Panc1 (cell line): ENCODE measurements at regions not wholly inside any gene's neighbourhood (a gene's known extent, or its start where the extent isn't known, plus 50 kb on each side); places are given as distances from the start of the nearest gene placed in this dataset.

ENCODE experiments used
- SIN3A ChIP-seq: IDR thresholded peaks from 2 replicates; pipeline ENCODE4 v1.6.1; 2012; ENCODE audit warnings: low read depth, mild to moderate bottlenecking, low read length, moderate library complexity, borderline replicate concordance; ENCODE audit not compliant: insufficient read depth
- TCF7L2 ChIP-seq: IDR thresholded peaks from 2 replicates; pipeline ENCODE4 v1.6.1; 2011; ENCODE audit warnings: mild to moderate bottlenecking, low read depth, low read length, inconsistent platforms
- TF ChIP-seq, protein P1 (sequence below), 2 experiments: IDR thresholded peaks; 2 replicates each; pipeline ENCODE4 v1.6.1; 2011 to 2012; ENCODE audit warnings: low read depth in 2 of 2, control low read depth in 1 of 2, low read length in 1 of 2, mild to moderate bottlenecking in 1 of 2, moderate library complexity in 1 of 2; ENCODE audit not compliant: insufficient read depth in 1 of 2
- TF ChIP-seq, protein P2 (sequence below): fragments of 450-650 bp; IDR thresholded peaks from 2 replicates; pipeline ENCODE4 v1.5.1; 2017; ENCODE audit warnings: mild to moderate bottlenecking

DNA sequence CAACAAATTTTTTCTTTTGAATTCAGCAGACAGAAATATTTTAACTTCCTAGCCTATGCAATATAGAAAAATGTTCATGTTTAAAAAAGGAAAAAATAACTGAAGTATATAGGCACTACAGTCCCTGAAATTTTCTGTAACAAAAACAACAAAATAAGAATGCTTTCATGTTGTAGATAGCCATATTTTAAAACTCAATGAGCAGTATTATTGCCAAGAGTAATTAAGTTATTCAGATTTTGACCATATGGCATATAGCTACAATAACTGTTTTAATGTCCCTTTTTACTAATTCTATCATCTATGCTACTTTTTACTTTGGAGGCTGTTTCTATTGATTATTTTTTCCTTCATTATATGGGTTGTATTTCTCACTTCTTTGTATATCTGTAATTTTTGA lies 283.3 kb upstream of the RIMS1 start:
- TF ChIP-seq, protein P1, sequence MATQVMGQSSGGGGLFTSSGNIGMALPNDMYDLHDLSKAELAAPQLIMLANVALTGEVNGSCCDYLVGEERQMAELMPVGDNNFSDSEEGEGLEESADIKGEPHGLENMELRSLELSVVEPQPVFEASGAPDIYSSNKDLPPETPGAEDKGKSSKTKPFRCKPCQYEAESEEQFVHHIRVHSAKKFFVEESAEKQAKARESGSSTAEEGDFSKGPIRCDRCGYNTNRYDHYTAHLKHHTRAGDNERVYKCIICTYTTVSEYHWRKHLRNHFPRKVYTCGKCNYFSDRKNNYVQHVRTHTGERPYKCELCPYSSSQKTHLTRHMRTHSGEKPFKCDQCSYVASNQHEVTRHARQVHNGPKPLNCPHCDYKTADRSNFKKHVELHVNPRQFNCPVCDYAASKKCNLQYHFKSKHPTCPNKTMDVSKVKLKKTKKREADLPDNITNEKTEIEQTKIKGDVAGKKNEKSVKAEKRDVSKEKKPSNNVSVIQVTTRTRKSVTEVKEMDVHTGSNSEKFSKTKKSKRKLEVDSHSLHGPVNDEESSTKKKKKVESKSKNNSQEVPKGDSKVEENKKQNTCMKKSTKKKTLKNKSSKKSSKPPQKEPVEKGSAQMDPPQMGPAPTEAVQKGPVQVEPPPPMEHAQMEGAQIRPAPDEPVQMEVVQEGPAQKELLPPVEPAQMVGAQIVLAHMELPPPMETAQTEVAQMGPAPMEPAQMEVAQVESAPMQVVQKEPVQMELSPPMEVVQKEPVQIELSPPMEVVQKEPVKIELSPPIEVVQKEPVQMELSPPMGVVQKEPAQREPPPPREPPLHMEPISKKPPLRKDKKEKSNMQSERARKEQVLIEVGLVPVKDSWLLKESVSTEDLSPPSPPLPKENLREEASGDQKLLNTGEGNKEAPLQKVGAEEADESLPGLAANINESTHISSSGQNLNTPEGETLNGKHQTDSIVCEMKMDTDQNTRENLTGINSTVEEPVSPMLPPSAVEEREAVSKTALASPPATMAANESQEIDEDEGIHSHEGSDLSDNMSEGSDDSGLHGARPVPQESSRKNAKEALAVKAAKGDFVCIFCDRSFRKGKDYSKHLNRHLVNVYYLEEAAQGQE (IDR thresholded peaks at IDR 0.05; ENCODE audit: insufficient read depth in 1 of 2, low read depth in 2 of 2, low read length in 1 of 2), result no peak
- TF ChIP-seq, protein P2, sequence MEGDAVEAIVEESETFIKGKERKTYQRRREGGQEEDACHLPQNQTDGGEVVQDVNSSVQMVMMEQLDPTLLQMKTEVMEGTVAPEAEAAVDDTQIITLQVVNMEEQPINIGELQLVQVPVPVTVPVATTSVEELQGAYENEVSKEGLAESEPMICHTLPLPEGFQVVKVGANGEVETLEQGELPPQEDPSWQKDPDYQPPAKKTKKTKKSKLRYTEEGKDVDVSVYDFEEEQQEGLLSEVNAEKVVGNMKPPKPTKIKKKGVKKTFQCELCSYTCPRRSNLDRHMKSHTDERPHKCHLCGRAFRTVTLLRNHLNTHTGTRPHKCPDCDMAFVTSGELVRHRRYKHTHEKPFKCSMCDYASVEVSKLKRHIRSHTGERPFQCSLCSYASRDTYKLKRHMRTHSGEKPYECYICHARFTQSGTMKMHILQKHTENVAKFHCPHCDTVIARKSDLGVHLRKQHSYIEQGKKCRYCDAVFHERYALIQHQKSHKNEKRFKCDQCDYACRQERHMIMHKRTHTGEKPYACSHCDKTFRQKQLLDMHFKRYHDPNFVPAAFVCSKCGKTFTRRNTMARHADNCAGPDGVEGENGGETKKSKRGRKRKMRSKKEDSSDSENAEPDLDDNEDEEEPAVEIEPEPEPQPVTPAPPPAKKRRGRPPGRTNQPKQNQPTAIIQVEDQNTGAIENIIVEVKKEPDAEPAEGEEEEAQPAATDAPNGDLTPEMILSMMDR, result no peak
- TF ChIP-seq TCF7L2, result no peak
- TF ChIP-seq SIN3A, result no peak
